AG04450 (cell line): ENCODE measurements at regions not wholly inside any gene's neighbourhood (a gene's known extent, or its start where the extent isn't known, plus 50 kb on each side); places are given as distances from the start of the nearest gene placed in this dataset.

Experiments
- CTCF ChIA-PET: fragments of 300-600, 350-600 bp; formaldehyde crosslinking; extraction: SDS; loops from one replicate; lab custom pipeline; 2022; ENCODE audit warnings: antibody characterized with exemption, inconsistent platforms; lab: Charles Lee
- POLR2A ChIA-PET: fragments of 350-600 bp; formaldehyde crosslinking; extraction: SDS; loops from one replicate; lab custom pipeline; 2021; ENCODE audit warnings: antibody characterized with exemption, inconsistent platforms; lab: Yijun Ruan, JAX
- DNase-seq: peaks from one replicate; pipeline ENCODE4 v3.0.0-alpha.2; 2011; ENCODE audit warnings: low read depth, low spot score
- H3K27ac ChIP-seq: one replicate; pipeline ENCODE4 v1.5.1; 2012; ENCODE audit warnings: low read depth, low read length, control low read depth
- H3K27me3 ChIP-seq: one replicate; pipeline ENCODE4 v1.6.0; 2012; ENCODE audit warnings: low read length; ENCODE audit not compliant: control insufficient read depth, insufficient read depth
- H3K4me3 ChIP-seq: 2 replicates; pipeline ENCODE4 v1.5.1; 2011; ENCODE audit warnings: mild to moderate bottlenecking, low read depth, low read length, control low read depth
- H3K9me3 ChIP-seq: 2 replicates; pipeline ENCODE4 v1.5.1; 2012; ENCODE audit warnings: low read length; ENCODE audit not compliant: control insufficient read depth, insufficient read depth
- TF ChIP-seq, protein P1 (sequence below): IDR thresholded peaks from 2 replicates; pipeline ENCODE4 v1.5.1; 2011; ENCODE audit warnings: low read depth, low read length, control low read depth, inconsistent platforms

DNA sequence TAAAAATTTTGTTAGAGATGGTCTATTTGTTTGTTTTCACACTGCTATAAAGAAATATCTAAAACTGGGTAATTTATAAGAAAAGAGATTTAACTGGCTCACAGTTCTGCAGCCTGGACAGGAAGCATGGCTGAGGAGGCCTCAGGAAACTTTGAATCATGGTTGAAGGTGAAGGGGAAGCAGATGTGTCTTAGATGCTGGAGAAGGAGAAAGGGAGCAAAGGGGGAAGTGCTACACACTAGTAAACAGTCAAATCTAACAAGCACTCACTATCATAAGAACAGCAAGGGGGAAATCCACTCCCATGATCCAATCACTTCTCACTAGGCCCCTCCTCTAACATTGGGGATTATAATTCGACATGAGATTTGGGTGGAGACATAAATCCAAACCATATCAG lies 76.8 kb upstream of the COL24A1 start:
- no peaks in the 10 kb centered on the region for H3K9me3 ChIP-seq
- no peak for DNase-seq
- no peak overlapping the region for H3K4me3 ChIP-seq
- CTCF ChIA-PET = no interaction called here
- no peaks in the 10 kb centered on the region for H3K27me3 ChIP-seq
- no peak overlapping the region for H3K27ac ChIP-seq
- TF ChIP-seq, protein P1, sequence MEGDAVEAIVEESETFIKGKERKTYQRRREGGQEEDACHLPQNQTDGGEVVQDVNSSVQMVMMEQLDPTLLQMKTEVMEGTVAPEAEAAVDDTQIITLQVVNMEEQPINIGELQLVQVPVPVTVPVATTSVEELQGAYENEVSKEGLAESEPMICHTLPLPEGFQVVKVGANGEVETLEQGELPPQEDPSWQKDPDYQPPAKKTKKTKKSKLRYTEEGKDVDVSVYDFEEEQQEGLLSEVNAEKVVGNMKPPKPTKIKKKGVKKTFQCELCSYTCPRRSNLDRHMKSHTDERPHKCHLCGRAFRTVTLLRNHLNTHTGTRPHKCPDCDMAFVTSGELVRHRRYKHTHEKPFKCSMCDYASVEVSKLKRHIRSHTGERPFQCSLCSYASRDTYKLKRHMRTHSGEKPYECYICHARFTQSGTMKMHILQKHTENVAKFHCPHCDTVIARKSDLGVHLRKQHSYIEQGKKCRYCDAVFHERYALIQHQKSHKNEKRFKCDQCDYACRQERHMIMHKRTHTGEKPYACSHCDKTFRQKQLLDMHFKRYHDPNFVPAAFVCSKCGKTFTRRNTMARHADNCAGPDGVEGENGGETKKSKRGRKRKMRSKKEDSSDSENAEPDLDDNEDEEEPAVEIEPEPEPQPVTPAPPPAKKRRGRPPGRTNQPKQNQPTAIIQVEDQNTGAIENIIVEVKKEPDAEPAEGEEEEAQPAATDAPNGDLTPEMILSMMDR = no peak
- POLR2A ChIA-PET = no interaction called here

GRCh38 chr1:86231076-86231475 lies 74.5 kb upstream of the COL24A1 start:
- Histone ChIP-seq H3K27me3 (no peaks in the 10 kb centered on the region), H3K27ac (no peak overlapping the region), H3K4me3 (no peak overlapping the region), H3K9me3 (no peaks in the 10 kb centered on the region)
- DNase-seq = no peak
- TF ChIP-seq, protein P1 = no peak
- POLR2A ChIA-PET = no interaction called here
- CTCF ChIA-PET = no interaction called here

DNA sequence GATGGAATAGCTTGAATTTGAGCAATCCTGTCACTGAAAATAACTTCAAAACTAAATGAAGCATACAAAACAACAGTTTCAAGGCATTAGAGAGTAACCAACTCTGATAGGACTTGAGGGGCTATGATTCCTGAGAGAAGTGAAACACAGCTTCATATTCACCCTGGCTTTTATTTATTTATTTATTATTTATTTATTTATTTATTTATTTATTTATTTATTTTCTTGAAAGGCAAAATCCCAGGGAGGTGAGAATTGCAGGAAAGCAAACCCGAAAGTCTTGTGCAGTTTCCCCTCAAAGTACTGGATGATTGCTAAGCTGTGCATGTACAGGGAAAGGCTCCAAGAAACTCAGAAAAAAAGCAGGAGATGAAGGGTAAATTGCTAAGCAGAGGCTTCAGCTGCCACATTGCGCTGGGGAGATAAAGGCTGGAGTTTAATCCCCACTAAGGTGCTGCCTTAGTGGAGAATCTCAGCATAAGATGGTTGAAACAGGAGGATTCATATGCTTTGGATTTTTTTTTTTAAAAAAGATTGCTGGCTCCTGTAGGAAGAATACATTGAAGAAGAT lies 72.9 kb upstream of the COL24A1 start:
- TF ChIP-seq, protein P1 = no peak

DNA sequence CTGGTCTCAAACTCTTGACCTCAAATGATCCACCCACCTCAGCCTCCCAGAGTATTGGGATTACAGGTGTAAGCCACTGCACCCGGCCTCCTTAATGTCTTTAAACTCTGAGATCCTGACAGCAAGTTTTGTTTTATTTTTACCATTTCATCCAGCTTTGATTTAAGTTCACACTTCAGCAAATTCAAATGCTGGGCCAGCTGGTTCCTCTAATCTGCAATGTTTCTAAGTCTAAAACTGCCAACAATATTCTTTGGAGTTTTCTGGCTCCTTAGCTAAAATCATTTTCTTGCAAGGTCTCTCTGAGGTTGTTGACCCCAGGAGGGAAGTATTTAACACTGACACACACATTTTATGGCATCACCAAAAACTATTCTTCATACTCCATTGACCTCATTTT lies 72.0 kb upstream of the COL24A1 start:
- Histone ChIP-seq H3K4me3 (no peak overlapping the region), H3K27ac (no peak overlapping the region), H3K9me3 (no peaks in the 10 kb centered on the region), H3K27me3 (no peaks in the 10 kb centered on the region)
- CTCF ChIA-PET = no interaction called here
- TF ChIP-seq, protein P1 = no peak
- POLR2A ChIA-PET = no interaction called here
- DNase-seq = no peak

More for the DNA sequence above, 72.9 kb upstream of the COL24A1 start:
- CTCF ChIA-PET = no interaction called here
- no peak overlapping the region for H3K4me3 ChIP-seq
- H3K27ac ChIP-seq = no peak overlapping the region
- POLR2A ChIA-PET = no interaction called here
- H3K9me3 ChIP-seq = no peaks in the 10 kb centered on the region
- no peak for DNase-seq
- no peaks in the 10 kb centered on the region for H3K27me3 ChIP-seq

- CTCF ChIA-PET = no interaction called here
- POLR2A ChIA-PET = no interaction called here
- Histone ChIP-seq H3K9me3 (no peaks in the 10 kb centered on the region), H3K27ac (no peak overlapping the region), H3K27me3 (no peaks in the 10 kb centered on the region), H3K4me3 (no peak overlapping the region)
- TF ChIP-seq, protein P1 = no peak
- DNase-seq = no peak
These were observed 70.5 kb upstream of the COL24A1 start for GRCh38 chr1:86227026-86227425.
